HepG2 (cell line): ENCODE measurements at regions not wholly inside any gene's neighbourhood (a gene's known extent, or its start where the extent isn't known, plus 50 kb on each side); places are given as distances from the start of the nearest gene placed in this dataset.

Experiments used
- ATAC-seq: fragments of 200-7000 bp; cut with Tn5 transposase; 3 replicates; pipeline ENCODE4 v1.9.1; 2020; ENCODE audit warnings: mild to moderate bottlenecking, moderate library complexity
- BruUV-seq: library from RNA; stranded (reverse); fragments of 400-500 nt; replicated peaks from 2 replicates; lab custom pipeline; 2021; lab: Mats Ljungman, UMichigan
- CTCF ChIA-PET: fragments of 300-600 bp; formaldehyde crosslinking; extraction: SDS; loops from one replicate; lab custom pipeline; 2021; ENCODE audit warnings: low total read pairs, inconsistent platforms, low intra/inter-chr PET ratio; lab: Yijun Ruan, JAX
- POLR2A ChIA-PET: fragments of 350-600 bp; sonication (Branson Sonifier 250); formaldehyde crosslinking; loops from one replicate; lab custom pipeline; 2020; ENCODE audit warnings: antibody characterized with exemption, inconsistent platforms; lab: Yijun Ruan, JAX
- DNase-seq: peaks from one replicate; pipeline ENCODE4 v3.0.0-alpha.2; 2015; ENCODE audit warnings: low spot score
- FAIRE-seq: peaks from 3 replicates; lab custom pipeline; 2011; peaks lifted over from hg19 to GRCh38; lab: Jason Lieb, UNC
- H2AFZ ChIP-seq: one replicate; pipeline ENCODE4 v1.6.1; 2011; ENCODE audit warnings: low read length, inconsistent platforms
- H3K27ac ChIP-seq: fragments of 300-600 bp; 3 replicates; pipeline ENCODE4 v1.8.0; 2011; ENCODE audit warnings: mixed run types, mild to moderate bottlenecking, mixed read lengths, low read length, inconsistent platforms; ENCODE audit not compliant: insufficient read depth; ENCODE audit errors: extremely low read length
- H3K27me3 ChIP-seq, 2 experiments: fragments of 200-600 bp in 1 of 2; 2 replicates in 1 of 2; 3 replicates in 1 of 2; pipeline versions ENCODE4 v1.6.0 to v1.8.0; 2011; ENCODE audit warnings: low read length in 2 of 2, mild to moderate bottlenecking in 2 of 2, moderate library complexity in 2 of 2, inconsistent platforms in 1 of 2; ENCODE audit not compliant: insufficient read depth in 2 of 2, control insufficient read depth in 1 of 2
- H3K36me3 ChIP-seq, 2 experiments: fragments of 200-600 bp in 1 of 2; replicated peaks in 1 of 2; 2 replicates in 1 of 2; 3 replicates in 1 of 2; pipeline versions ENCODE4 v1.5.1 to v1.8.0; 2011; ENCODE audit warnings: low read length in 2 of 2, inconsistent platforms in 1 of 2; ENCODE audit not compliant: insufficient read depth in 2 of 2, control insufficient read depth in 1 of 2
- H3K4me1 ChIP-seq: 2 replicates; pipeline ENCODE4 v1.5.1; 2012; ENCODE audit warnings: low read length, inconsistent platforms; ENCODE audit not compliant: insufficient read depth
- H3K4me2 ChIP-seq: 2 replicates; pipeline ENCODE4 v1.6.0; 2011; ENCODE audit warnings: low read depth, low read length, inconsistent platforms
- H3K4me3 ChIP-seq, 3 experiments: fragments of 200-600 bp in 1 of 3; sonication (generic), shearing (Covaris generic) in 1 of 3; replicated peaks in 1 of 3; 2 replicates each; pipeline ENCODE4 v1.5.1; 2011 to 2016; ENCODE audit warnings: low read length in 3 of 3, inconsistent platforms in 2 of 3, low read depth in 2 of 3, mild to moderate bottlenecking in 2 of 3, control low read depth in 1 of 3, mixed read lengths in 1 of 3; ENCODE audit not compliant: insufficient read depth in 1 of 3
- H3K79me2 ChIP-seq: one replicate; pipeline ENCODE4 v1.6.1; 2011; ENCODE audit warnings: low read length, inconsistent platforms; ENCODE audit not compliant: insufficient read depth
- H3K9ac ChIP-seq: 2 replicates; pipeline ENCODE4 v1.6.0; 2011; ENCODE audit warnings: mild to moderate bottlenecking, low read depth, low read length, inconsistent platforms; ENCODE audit not compliant: insufficient read depth
- H3K9me3 ChIP-seq: 2 replicates; pipeline ENCODE4 v1.5.1; 2012; ENCODE audit warnings: mild to moderate bottlenecking, low read length
- H4K20me1 ChIP-seq: 2 replicates; pipeline ENCODE4 v1.6.0; 2011; ENCODE audit warnings: inconsistent platforms, mild to moderate bottlenecking, low read length, moderate library complexity; ENCODE audit not compliant: insufficient read depth
- MAFK ChIP-seq, 2 experiments: IDR thresholded peaks in 1 of 2; conservative IDR thresholded peaks in 1 of 2; 2 replicates each; pipeline ENCODE4 v1.6.1; 2011; ENCODE audit warnings: improper control_type of control experiment in 2 of 2, low read length in 2 of 2
- NR1H2 ChIP-seq: sonication (generic); formaldehyde crosslinking; IDR thresholded peaks from 2 replicates; pipeline ENCODE4 v1.8.1; 2022; ENCODE audit warnings: low read depth, missing genetic modification reagents, borderline replicate concordance
- PHB2 ChIP-seq: fragments of 450-650 bp; IDR thresholded peaks from 2 replicates; pipeline ENCODE4 v1.6.1; 2018; ENCODE audit not compliant: partially characterized antibody
- RFX3 ChIP-seq: IDR thresholded peaks from 2 replicates; pipeline ENCODE4 v1.6.1; 2016; ENCODE audit warnings: missing biosample characterization, missing genetic modification reagents
- ZBTB7B ChIP-seq: sonication (generic); formaldehyde crosslinking; IDR thresholded peaks from 2 replicates; pipeline ENCODE4 v1.4.0; 2020; ENCODE audit warnings: missing genetic modification reagents
- ZFP90 ChIP-seq: sonication (generic); formaldehyde crosslinking; IDR thresholded peaks from 2 replicates; pipeline ENCODE4 v1.8.0; 2022; ENCODE audit warnings: missing genetic modification reagents, mild to moderate bottlenecking, inconsistent platforms, borderline replicate concordance
- ZNF710 ChIP-seq: sonication (generic); formaldehyde crosslinking; IDR thresholded peaks from 2 replicates; pipeline ENCODE4 v1.5.0; 2020; ENCODE audit warnings: mild to moderate bottlenecking, missing genetic modification reagents, borderline replicate concordance
- ZNF737 ChIP-seq: sonication (generic); formaldehyde crosslinking; IDR thresholded peaks from 2 replicates; pipeline ENCODE4 v1.5.0; 2020; ENCODE audit warnings: missing genetic modification reagents, mild to moderate bottlenecking, borderline replicate concordance
- ZNF770 ChIP-seq: sonication (generic); formaldehyde crosslinking; IDR thresholded peaks from 2 replicates; pipeline ENCODE4 v1.5.0; 2020; ENCODE audit warnings: mild to moderate bottlenecking, missing genetic modification reagents
- ZSCAN12 ChIP-seq: sonication (generic); formaldehyde crosslinking; IDR thresholded peaks from 2 replicates; pipeline ENCODE4 v1.9.0; 2021; ENCODE audit warnings: mild to moderate bottlenecking, missing genetic modification reagents
- WGBS: methylation state at CpG from one replicate; pipeline ENCODE4 v1.1.6; 2017; ENCODE audit warnings: low lambda C conversion rate; 5-methylcytosine and 5-hydroxymethylcytosine counted together
- in situ Hi-C: cut with HindIII; loops from 2 replicates; pipeline ENCODE4 v1.10.0; 2017; ENCODE audit warnings: low pct_unique_long_range_greater_than_20kb; ENCODE audit not compliant: extremely low pct_ligation_motif_present
- intact Hi-C: fragments of 100-400 bp; cut with micrococcal nuclease; formaldehyde crosslinking; loops from one replicate; pipeline ENCODE4 v1.10.0; 2022; ENCODE audit not compliant: unreplicated experiment

- TF ChIP-seq NR1H2 (no peak), ZNF737 (no peak), ZSCAN12 (no peak)
These were observed 808.9 kb downstream of the RPA4 start (continued) for GRCh38 chrX:97692575-97692974.

GRCh38 chrX:97700547-97700946 is 816.8 kb downstream of the RPA4 start:
- ChIA-PET POLR2A (no interaction called here), CTCF (no interaction called here)
- TF ChIP-seq PHB2 (no peak), RFX3 (CRISPR knock-in tag) (no peak), ZFP90 (CRISPR knock-in tag) (no peak), ZNF710 (no peak), MAFK (conservative IDR thresholded peaks at IDR 0.05 in 1 of 2, IDR thresholded peaks at IDR 0.05 in 1 of 2; ENCODE audit: low read length in 2 of 2) (no peak), ZNF770 (CRISPR knock-in tag) (no peak), ZBTB7B (no peak)
- H3K27me3 ChIP-seq, result no peaks in the 10 kb centered on the region
- no peaks in the 10 kb centered on the region for H3K36me3 ChIP-seq
- no peaks in the 10 kb centered on the region for H3K9me3 ChIP-seq
- no peaks in the 10 kb centered on the region for H4K20me1 ChIP-seq
- no peak for DNase-seq
- H3K79me2 ChIP-seq, result no peaks in the 10 kb centered on the region
- in situ Hi-C loops, result no loop called here
- H3K4me3 ChIP-seq, result no peak overlapping the region
- no peak overlapping the region for H2AFZ ChIP-seq
- WGBS, result 0% methylated on average over 1 of the region's 2 CpGs
- no peak for FAIRE-seq
- intact Hi-C loops, result no loop called here
- H3K9ac ChIP-seq, result no peak overlapping the region
- no peak for ATAC-seq
- no peak overlapping the region for H3K4me2 ChIP-seq
- H3K27ac ChIP-seq, result no peak overlapping the region
- H3K4me1 ChIP-seq, result no peaks in the 10 kb centered on the region
- BruUV-seq, result no TSS peak
